ENCODE measurements at regions not wholly inside any gene's neighbourhood (a gene's known extent, or its start where the extent isn't known, plus 50 kb on each side); places are given as distances from the start of the nearest gene placed in this dataset.

DNA sequence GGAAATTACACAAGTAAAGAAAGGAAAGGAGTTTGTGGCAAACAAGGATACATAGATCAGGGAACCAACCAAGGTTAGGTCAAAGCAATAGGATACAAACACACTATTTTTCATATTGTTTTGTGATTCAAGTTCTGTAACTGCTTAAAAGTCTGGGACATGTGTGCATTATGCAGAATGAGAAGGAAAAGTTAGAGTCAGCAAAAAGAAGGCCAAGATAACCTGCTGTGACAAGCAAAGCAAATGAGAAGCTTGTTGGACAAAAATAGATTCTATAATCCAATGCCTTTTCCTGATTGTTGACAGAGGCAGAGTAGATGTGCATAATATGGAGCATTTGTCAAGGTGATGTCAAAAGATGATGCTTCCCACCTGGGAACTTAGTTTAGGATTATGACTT, 556.0 kb upstream of the CXADR start:
- no peak for DNase-seq

GRCh38 chr21:16965424-16965823, 547.4 kb upstream of the CXADR start:
- DNase-seq: no peak

GRCh38 chr21:16968436-16968835, 544.4 kb upstream of the CXADR start:
- DNase-seq: no peak

- no peak for DNase-seq
Measured at GRCh38 chr21:16969636-16970035, 543.2 kb upstream of the CXADR start.

DNA sequence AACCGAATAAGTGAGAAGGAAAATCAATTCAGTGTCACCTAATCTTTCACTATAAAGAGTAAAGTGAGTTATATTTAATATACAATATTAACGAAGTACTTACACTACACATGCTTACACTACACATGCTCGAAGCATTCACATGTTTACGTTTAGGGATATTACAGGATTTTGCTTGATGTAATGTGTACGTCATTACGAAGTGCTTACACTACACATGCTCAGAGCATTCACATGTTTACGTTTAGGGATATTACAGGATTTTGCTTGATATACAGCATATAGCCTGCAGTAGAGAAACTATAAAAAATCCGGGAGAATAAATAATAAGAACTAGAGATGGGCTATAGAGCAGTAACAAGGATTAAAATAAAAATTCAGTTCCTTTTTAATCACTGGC, 538.8 kb upstream of the CXADR start:
- no peak for DNase-seq

- DNase-seq: no peak
Measured at GRCh38 chr21:16976193-16976592, 536.6 kb upstream of the CXADR start.

- DNase-seq: no peak
Measured at GRCh38 chr21:16978309-16978895, 534.4 kb upstream of the CXADR start.

- DNase-seq: no peak
Measured at GRCh38 chr21:16979574-16979973, 533.3 kb upstream of the CXADR start.

- no peak for DNase-seq
Measured at GRCh38 chr21:16983420-16983819, 529.4 kb upstream of the CXADR start.

DNA sequence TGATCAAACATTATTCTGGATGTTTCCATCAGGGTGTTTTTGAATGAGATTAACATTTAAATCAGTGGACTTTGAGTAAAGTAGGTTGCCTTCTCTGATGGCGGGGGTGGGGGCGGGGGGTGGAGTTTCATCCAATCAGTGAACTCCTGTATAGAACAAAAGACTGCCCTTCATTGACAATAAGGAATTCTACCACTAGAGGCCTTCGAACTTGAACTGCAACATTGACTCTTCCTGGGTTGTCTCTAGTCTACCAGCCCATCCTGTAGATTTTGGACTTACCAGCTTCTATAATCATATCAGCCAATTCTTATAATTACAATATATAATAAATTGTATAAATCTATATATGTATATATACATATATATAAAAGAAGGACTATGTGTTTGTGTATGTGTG, 520.4 kb upstream of the CXADR start:
- no peak for DNase-seq

DNA sequence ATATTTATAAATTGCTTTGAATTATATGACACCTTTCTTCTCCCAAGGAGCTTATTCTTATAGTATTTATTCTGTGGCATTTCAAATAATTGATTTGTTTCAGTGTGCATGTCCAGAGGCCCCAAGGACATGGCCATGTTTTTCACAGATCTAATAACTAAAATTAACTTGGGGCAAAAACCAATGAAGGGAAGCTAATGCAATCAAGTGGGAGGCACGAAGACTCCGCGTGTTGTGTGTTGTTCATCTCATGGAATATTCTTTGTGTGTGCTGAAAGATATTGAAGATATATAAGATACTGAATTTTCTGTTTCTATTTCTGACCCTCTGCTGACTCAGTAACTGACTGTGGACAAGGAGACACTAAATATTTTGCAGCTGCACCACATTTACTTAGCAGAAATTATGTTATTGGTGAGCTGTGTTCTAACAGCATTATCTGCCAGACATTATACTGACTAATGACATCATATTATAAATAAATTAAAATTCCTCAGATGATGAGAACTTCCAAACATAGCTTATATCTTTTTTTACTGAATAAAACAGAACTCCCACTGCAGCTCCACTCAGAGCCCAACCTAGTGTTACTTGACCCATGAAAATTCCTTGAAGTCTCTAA, 519.3 kb upstream of the CXADR start:
- no peak for DNase-seq

- DNase-seq: no peak
Measured at GRCh38 chr21:17002594-17003257, 510.1 kb upstream of the CXADR start.

DNA sequence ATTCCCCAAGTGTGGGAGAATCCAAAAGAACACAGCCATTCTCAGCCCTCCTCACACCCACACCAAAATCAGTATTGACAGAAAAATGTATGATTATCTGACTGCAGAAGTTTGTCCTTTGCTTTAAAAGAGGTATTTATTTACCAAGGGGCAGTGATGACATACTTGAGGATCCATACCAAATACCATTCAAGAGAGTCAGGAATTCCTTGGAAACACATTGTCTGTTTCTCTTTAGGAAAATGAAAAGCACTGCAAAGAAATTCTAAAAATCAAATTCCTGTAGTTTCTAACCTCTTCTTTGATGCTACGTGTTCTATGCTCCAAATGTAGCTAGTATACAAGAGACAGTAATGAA, 509.6 kb upstream of the CXADR start:
- no peak for DNase-seq

DNA sequence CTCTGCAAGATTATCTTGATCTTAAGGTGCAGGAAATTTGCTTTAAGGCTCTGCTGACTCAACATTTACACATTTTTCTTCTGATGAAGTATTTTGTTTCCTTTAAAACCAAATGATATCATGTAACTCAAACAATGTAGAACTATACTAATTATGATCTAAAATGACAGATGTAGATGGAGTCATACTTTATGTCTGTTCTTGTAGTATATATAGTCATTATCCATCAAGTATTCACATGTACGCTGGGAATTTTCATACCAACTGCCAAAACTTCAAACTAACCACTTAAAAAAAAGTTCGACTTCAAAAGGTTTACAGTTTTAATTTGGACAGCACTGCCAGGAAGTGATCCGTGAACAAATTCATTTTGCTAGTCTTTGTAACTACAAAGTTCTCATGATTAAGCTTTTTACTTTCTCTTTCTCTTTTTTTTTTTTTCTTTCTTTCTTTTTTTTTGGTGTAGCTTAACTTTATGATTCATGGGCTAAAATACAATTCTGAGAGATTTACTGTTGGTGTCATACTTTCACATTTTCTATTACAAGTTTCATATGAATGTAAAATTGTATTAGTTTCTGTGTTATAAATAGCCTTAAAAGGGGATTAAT, 509.0 kb upstream of the CXADR start:
- no peak for DNase-seq

DNA sequence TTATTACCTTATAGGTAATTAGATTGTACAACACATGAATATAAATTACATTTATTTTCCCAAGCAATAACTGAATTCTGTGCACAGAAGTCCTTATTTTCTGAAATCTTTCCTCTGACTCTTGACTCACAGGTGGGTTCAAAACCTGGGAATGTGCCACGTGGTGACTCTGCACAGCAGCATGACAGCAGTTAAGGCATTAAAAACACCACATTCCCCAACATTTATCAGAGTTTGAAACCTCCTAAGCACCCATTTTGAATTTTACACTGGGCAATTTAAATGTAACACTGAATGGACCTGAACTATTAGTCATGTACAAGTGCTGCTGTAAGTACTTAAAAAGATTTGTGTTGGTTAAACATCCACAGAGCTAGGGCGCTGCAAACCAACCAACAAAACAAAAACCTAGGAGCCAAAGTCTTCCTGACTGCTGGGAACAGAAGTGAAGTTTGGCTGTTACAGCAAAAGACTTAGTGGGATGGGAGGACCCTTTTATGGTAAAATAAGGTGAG, 480.6 kb upstream of the CXADR start:
- no peak for DNase-seq

DNA sequence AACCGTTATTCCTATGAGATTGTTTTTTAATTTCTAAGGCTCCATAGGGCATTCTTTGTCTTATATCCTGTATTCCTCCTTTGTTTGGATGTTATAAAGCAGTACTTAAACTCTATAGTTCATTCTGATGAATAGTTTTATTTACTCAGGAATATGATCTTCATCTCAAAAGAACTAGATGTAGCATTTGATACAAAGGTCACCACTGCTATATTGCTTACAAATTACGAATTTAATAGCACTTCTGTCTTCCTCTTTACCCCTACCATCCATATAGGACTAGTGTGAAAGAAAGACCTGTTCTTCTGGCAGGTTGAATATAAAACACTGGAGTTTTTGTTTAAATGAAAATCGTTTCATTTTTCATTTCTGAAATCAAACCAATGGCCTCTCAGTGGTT, 468.1 kb upstream of the CXADR start:
- DNase-seq: no peak

- DNase-seq: no peak
Measured at GRCh38 chr21:17045214-17045853, 467.5 kb upstream of the CXADR start.

DNA sequence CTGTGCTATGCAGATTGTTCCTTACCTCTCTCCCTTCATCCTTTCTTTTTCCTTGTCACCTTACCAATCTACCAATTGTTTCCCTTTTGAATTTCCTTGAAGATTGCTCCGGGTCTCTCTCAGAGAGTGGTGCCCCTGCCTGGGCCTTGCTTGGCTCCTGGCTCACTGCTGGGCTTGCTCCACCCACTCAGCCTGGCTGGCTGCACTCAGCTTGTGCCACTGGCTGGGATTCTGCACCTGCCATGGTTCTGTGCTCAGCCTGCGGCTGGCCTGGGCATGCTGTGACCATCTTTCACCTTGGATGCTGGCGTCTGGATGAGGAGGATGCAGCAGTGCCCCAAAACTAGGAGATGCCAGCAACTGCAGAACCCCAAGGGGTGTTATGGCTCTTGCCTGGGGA, 463.9 kb upstream of the CXADR start:
- no peak for DNase-seq

DNA sequence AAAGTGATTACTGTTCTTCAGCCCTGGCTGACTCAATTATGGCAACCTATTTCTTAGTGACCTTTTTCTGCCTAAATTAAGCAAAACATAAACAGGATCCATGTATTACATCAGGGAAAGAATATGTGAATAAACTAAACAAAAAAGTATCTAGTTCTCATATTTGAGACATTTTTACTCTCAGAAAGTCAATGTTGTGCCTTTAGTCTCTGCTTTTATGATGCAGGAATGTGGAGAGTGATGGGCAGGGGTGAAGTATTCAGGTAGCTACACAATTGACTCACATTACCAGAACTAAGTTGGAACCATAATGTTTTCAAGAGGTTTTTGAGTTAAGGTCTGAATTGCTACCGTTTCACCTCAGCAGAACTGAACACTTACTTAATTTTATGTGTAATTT, 462.7 kb upstream of the CXADR start:
- no peak for DNase-seq

DNA sequence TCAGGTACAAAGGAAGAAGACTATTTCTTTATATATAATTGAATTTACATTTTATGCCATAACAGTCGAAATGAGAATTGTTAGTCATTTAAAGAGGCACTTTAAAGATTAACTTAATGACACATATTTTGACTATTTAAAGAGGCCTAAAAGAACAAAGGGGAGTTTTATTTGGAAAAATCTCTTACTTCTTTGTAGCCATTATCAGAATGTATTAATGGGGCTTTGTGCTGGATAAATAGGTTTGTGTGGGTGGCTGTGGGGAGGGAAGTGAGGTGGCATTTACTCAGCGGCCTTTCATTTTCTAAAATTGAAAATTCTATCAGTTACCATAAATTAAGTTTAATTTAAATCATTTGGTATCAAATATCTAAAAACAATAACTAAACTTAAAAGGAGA, 462.2 kb upstream of the CXADR start:
- no peak for DNase-seq

DNA sequence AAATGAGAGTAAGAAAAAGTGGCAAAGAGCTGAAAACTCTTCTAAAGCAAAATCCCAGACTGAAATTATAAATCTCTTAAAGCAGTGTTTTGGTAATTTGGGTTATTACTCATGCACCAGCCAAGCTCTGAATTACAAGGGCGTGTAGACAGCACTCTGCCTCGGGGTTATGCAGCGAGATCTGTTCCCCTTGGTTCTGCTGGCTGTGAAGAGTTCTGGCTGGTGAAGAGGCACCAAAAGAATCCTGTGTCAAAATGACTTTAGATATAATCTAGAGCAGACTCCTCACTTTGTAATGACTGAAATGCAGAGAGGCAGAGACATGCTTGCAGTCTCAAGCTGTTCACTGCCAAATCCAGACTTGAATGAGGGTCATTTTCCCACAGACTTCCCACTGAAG, 461.8 kb upstream of the CXADR start:
- no peak for DNase-seq

DNA sequence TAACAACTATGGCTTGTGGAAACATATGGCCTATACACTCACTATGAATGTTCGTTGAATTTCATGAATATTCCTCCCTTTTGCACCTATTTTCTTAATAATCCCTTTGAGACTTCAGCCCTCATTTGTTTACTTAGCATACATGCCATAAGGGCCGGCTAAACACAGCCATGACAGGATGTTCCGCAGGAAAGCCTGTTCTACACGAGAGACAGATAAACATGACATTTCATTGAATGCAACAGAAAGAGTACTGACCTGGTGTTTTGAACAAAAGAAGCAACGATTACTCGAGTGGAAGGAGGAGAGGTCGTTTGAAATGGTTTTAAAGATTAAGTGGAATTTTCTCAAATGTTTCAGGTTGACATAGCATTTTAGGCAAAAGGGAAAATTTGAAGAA, 459.5 kb upstream of the CXADR start:
- no peak for DNase-seq

DNA sequence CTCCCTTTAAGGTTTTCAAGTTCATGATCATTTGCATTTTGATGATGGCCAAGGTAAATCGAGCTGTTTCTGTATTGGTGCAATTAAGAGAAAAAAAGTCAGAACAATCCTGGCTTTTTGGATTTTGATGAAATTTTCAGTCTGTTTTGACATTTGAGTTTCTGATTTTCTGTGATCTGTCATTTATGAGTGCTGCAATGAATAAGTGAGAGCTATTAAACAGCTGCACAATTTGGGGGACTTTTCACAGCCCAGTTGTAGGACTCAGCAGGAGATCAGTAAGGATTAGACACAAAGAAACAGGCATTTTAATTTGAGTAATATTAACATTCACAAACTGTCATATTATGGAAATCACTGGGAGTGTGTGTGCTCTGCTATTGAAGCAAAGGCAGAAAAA, 452.9 kb upstream of the CXADR start:
- no peak for DNase-seq
